ENCODE measurements at regions not wholly inside any gene's neighbourhood (a gene's known extent, or its start where the extent isn't known, plus 50 kb on each side); places are given as distances from the start of the nearest gene placed in this dataset.

DNA sequence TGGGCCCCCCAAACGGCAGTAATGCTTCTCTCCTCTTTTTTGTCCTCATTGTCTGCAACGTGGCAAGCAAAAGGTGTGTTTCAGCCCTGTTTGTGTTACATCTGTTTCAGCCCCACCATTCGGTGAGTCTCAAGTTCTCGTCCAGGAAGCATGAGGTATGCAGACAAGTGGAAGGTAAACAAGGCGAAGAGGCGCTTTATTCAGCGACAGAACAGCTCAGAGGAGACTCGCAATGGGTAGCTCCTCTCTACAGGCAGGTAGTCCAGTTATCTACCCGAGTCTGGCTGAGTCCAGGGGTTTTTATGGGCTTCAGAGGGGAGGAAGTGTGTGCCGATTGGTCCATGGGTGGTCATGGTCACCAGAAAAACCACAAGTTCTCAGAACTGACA, 733.4 kb upstream of the CDH7 start:
- no peaks in the 10 kb centered on the region for H3K9me3 ChIP-seq (ENCODE audit: low read length)
- H3K4me1 ChIP-seq (ENCODE audit: insufficient read depth, low read length) = no peaks in the 10 kb centered on the region
- H3K27ac ChIP-seq (ENCODE audit: extremely low read length, insufficient read depth, low read length) = no peak overlapping the region
- no peak overlapping the region for H2AFZ ChIP-seq (ENCODE audit: low read length)
- no peak for DNase-seq (ENCODE audit: low spot score)
- H3K4me3 ChIP-seq (replicated peaks in 1 of 3; ENCODE audit: insufficient read depth in 1 of 3, low read depth in 2 of 3, low read length in 3 of 3) = no peak overlapping the region
- intact Hi-C loops (cut with micrococcal nuclease; ENCODE audit: unreplicated experiment) = no loop called here
- in situ Hi-C loops (cut with HindIII; ENCODE audit: extremely low pct_ligation_motif_present, low pct_unique_long_range_greater_than_20kb) = no loop called here
- ATAC-seq = peak; percentile 29; the same call in 2 of the 3 replicates
- POLR2A ChIA-PET = no interaction called here
- CTCF ChIA-PET (ENCODE audit: low intra/inter-chr PET ratio, low total read pairs) = no interaction called here
- no peak overlapping the region for H3K4me2 ChIP-seq (ENCODE audit: low read depth, low read length)
- TF ChIP-seq NFRKB (IDR thresholded peaks at IDR 0.05) = no peak
- no peak for TF ChIP-seq ZNF777 (CRISPR knock-in tag; IDR thresholded peaks at IDR 0.05)
- TF ChIP-seq HNF4G (IDR thresholded peaks at IDR 0.05; ENCODE audit: borderline replicate concordance, low read depth, low read length) = no peak
- TF ChIP-seq HNF4G (CRISPR knock-in tag; IDR thresholded peaks at IDR 0.05; ENCODE audit: borderline replicate concordance, low read depth) = no peak
- TF ChIP-seq REPIN1 (CRISPR knock-in tag; IDR thresholded peaks at IDR 0.05; ENCODE audit: borderline replicate concordance, low read depth) = no peak
- no peak for TF ChIP-seq ZNF747 (CRISPR knock-in tag; IDR thresholded peaks at IDR 0.05; ENCODE audit: borderline replicate concordance)
- no peak for TF ChIP-seq NFYB (CRISPR knock-in tag; IDR thresholded peaks at IDR 0.05)
- TF ChIP-seq ZSCAN25 (CRISPR knock-in tag; IDR thresholded peaks at IDR 0.05) = no peak
- TF ChIP-seq U2AF1 (optimal IDR thresholded peaks at IDR 0.05; ENCODE audit: low read depth, low read length) = no peak
- no peak for TF ChIP-seq KLF11 (CRISPR knock-in tag; IDR thresholded peaks at IDR 0.05)
- no peak for TF ChIP-seq CSRNP2 (CRISPR knock-in tag; conservative IDR thresholded peaks at IDR 0.05; ENCODE audit: low read depth)
- TF ChIP-seq ZNF468 (CRISPR knock-in tag; IDR thresholded peaks at IDR 0.05) = no peak
- no peak for TF ChIP-seq ZNF713 (CRISPR knock-in tag; IDR thresholded peaks at IDR 0.05)
- no peak overlapping the region for H3K9ac ChIP-seq (ENCODE audit: insufficient read depth, low read depth, low read length)
- H4K20me1 ChIP-seq (ENCODE audit: insufficient read depth, low read length) = no peaks in the 10 kb centered on the region
- H3K36me3 ChIP-seq (replicated peaks in 1 of 2; ENCODE audit: control insufficient read depth in 1 of 2, insufficient read depth in 2 of 2, low read length in 2 of 2) = no peaks in the 10 kb centered on the region
- BruUV-seq (replicated peaks) = no TSS peak
- H3K27me3 ChIP-seq (ENCODE audit: control insufficient read depth in 1 of 2, insufficient read depth in 2 of 2, low read length in 2 of 2) = no peaks in the 10 kb centered on the region
- no peak for FAIRE-seq
- 0% methylated on average over 7 of the region's 10 CpGs for WGBS (ENCODE audit: low lambda C conversion rate)
- H3K79me2 ChIP-seq (ENCODE audit: insufficient read depth, low read length) = no peaks in the 10 kb centered on the region
